GM12891 (cell line): ENCODE measurements at regions not wholly inside any gene's neighbourhood (a gene's known extent, or its start where the extent isn't known, plus 50 kb on each side); places are given as distances from the start of the nearest gene placed in this dataset.

Experiments
- DNase-seq: peaks from one replicate; pipeline ENCODE4 v3.0.0; 2011; ENCODE audit warnings: low spot score; ENCODE audit not compliant: insufficient read length
- FAIRE-seq: peaks from 2 replicates; lab custom pipeline; 2011; peaks lifted over from hg19 to GRCh38; lab: Jason Lieb, UNC
- PAX5 ChIP-seq: IDR thresholded peaks from 2 replicates; pipeline ENCODE4 v1.6.1; 2011; ENCODE audit warnings: low read length, moderate library complexity, mild to moderate bottlenecking; ENCODE audit not compliant: insufficient read depth, severe bottlenecking
- POLR2A ChIP-seq: IDR thresholded peaks from 2 replicates; pipeline ENCODE4 v1.6.1; 2011; ENCODE audit warnings: low read depth, low read length, control low read depth
- POLR2AphosphoS5 ChIP-seq: IDR thresholded peaks from 2 replicates; pipeline ENCODE4 v1.6.1; 2011; ENCODE audit warnings: low read depth, low read length, control low read depth
- POU2F2 ChIP-seq: IDR thresholded peaks from 2 replicates; pipeline ENCODE4 v1.6.1; 2011; ENCODE audit warnings: low read depth, mild to moderate bottlenecking, control low read depth, low read length, moderate library complexity
- SPI1 ChIP-seq: IDR thresholded peaks from 2 replicates; pipeline ENCODE4 v1.6.1; 2011; ENCODE audit warnings: low read depth, low read length, control low read depth
- TAF1 ChIP-seq: IDR thresholded peaks from 2 replicates; pipeline ENCODE4 v1.6.1; 2011; ENCODE audit warnings: low read depth, low read length, control low read depth

DNA sequence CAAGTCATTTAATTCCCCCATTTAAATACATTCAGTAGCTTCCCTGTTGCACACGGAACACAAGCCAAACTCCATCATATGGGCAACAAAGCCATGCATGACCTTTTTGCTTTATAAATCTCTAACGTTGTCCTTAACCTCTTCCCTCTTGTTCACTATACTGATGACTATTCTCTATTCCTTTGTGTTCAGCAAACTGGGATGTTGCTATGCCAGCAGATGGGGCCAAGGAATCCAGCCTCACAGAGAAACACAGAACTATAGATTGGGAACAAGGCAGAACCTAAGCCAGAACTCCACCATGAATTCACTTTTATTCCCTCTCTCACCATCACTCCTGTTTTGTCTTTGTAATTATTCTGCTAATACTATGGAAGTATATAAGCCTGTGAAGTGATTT lies 398.4 kb downstream of the TUSC7 start:
- TF ChIP-seq SPI1, result no peak
- no peak for TF ChIP-seq PAX5
- no peak for TF ChIP-seq TAF1
- TF ChIP-seq POU2F2, result no peak
- no peak for TF ChIP-seq POLR2A
- TF ChIP-seq POLR2AphosphoS5, result no peak
- no peak for DNase-seq
- FAIRE-seq, result no peak

DNA sequence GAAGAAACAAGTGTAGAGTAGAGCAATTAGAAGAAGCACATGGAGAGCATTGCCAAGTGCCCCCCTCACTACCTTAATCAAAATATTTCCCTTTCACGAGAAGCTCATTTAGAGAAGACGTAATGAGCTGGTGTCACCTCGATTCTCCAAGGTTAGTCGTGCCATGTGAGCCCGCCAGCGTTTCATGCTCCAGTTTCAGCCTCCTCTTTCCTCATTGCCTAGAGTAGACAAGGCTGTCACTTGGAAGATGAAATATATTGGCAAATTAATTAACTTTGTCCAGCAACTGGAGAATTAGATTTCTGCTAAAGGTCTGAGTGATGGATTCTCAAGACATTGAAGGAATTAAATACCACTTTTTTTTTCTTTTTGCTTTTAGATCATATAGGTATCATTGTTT lies 399.6 kb downstream of the TUSC7 start:
- no peak for DNase-seq
- no peak for TF ChIP-seq SPI1
- no peak for TF ChIP-seq TAF1
- no peak for TF ChIP-seq POLR2A
- TF ChIP-seq PAX5, result no peak
- no peak for FAIRE-seq

DNA sequence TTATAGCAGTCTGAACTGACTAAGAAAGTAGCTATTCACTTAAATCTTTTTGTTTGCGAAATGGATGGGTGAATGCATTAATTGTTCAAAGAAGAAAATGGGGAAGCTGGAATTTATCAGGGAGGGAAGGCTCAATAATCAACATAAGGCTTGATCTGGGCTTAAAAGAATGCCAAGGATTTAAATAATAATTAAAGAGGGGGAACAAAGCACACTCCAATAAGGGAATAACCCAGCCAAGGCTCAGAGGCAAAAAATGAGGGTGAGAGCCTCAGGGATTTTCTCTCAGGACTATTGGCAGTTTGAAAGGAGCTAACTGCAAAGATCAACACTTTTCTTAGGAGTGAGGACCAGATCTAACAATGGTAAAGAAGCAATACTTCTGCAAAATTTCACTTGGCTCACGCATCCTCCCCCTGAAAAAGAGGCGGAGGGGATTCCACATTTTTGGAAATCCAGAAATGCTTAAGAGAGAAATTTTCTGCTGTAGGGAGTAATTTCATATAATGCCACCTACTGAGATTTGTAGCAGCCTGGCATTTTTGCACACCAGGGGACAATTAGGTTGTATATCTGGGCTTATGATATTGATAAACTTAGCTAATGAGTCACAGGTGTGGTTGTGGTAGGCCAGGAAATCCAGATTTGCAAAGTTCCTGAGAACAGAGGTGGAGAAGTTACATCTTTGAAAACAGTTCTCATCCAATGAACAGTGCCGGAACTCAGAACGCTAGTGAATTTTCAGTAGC lies 405.1 kb downstream of the TUSC7 start:
- DNase-seq, result no peak
- TF ChIP-seq SPI1, result no peak
- TF ChIP-seq PAX5, result no peak
- TF ChIP-seq POU2F2, result no peak
- TF ChIP-seq POLR2A, result no peak
- TF ChIP-seq POLR2AphosphoS5, result no peak
- TF ChIP-seq TAF1, result no peak
- FAIRE-seq, result no peak

DNA sequence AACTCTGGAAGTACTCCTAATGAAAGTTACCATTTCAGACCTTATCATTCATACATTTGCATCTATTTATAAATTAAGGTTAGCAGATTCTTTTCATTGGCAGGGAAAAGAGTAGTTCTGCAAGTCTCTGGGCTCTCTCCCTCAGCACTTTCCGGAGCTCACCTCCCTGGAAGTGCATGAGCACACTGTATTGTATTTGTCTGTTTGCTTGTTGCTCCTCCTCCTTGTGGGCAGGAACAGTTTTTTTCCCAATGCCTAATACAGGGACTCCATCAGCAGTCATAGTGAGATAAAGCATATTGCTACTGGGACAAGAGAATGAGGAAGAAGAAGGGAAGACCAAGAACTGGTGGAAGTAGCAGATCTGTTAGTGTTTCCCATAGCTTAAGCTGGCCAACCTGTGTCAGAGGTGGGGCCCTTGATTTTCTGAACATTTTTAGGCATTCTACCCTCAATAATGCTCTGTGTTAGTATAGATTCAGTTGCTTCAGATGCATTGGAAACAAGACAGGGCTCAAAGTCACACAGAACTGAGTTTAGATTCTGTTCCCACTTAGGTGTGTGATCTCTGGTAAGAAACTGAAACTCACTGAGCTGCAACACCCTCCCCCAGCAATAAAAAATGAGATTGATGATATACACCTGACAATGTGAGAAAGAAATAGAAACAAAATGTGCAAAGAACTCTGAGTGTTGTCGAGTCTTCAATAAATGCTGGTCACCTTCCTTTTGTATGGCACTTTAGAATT lies 407.8 kb downstream of the TUSC7 start:
- no peak for DNase-seq
- FAIRE-seq, result no peak
- TF ChIP-seq SPI1 (no peak), POLR2AphosphoS5 (no peak), POLR2A (no peak), PAX5 (no peak), TAF1 (no peak), POU2F2 (no peak)

GRCh38 chr3:117118604-117119003 lies 409.0 kb downstream of the TUSC7 start:
- DNase-seq (no peak), FAIRE-seq (no peak)
- TF ChIP-seq SPI1, result no peak
- TF ChIP-seq POLR2A, result no peak
- no peak for TF ChIP-seq TAF1
- no peak for TF ChIP-seq POU2F2
- TF ChIP-seq POLR2AphosphoS5, result no peak

- DNase-seq, result no peak
- no peak for TF ChIP-seq POU2F2
- no peak for TF ChIP-seq PAX5
- no peak for TF ChIP-seq SPI1
- no peak for TF ChIP-seq POLR2A
- TF ChIP-seq POLR2AphosphoS5, result no peak
- TF ChIP-seq TAF1, result no peak
- FAIRE-seq, result no peak
Measured at GRCh38 chr3:117120014-117120413, 410.4 kb downstream of the TUSC7 start.

- TF ChIP-seq POLR2A, result no peak
- TF ChIP-seq PAX5, result no peak
- no peak for TF ChIP-seq POU2F2
- no peak for TF ChIP-seq POLR2AphosphoS5
- no peak for TF ChIP-seq SPI1
- no peak for TF ChIP-seq TAF1
- FAIRE-seq (no peak), DNase-seq (no peak)
Measured at GRCh38 chr3:117122609-117123008, 413.0 kb downstream of the TUSC7 start.

GRCh38 chr3:117126460-117126859 lies 416.9 kb downstream of the TUSC7 start:
- FAIRE-seq, result no peak

GRCh38 chr3:117126946-117127546 lies 417.5 kb downstream of the TUSC7 start:
- no peak for DNase-seq
- no peak for FAIRE-seq
- no peak for TF ChIP-seq SPI1
- TF ChIP-seq PAX5, result no peak
- no peak for TF ChIP-seq TAF1
- no peak for TF ChIP-seq POU2F2
- no peak for TF ChIP-seq POLR2A
- TF ChIP-seq POLR2AphosphoS5, result no peak

More at GRCh38 chr3:117126460-117126859, 416.9 kb downstream of the TUSC7 start:
- TF ChIP-seq POLR2A, result no peak
- TF ChIP-seq POLR2AphosphoS5, result no peak
- TF ChIP-seq POU2F2, result no peak
- TF ChIP-seq PAX5, result no peak
- TF ChIP-seq TAF1, result no peak
- TF ChIP-seq SPI1, result no peak
- no peak for DNase-seq
